Activated CD4-positive, alpha-beta T cell treated with anti-CD3 and anti-CD28 coated beads for 36 hours (primary cell): ENCODE measurements at regions not wholly inside any gene's neighbourhood (a gene's known extent, or its start where the extent isn't known, plus 50 kb on each side); places are given as distances from the start of the nearest gene placed in this dataset.

Source experiments
- ATAC-seq: fragments of 200-7000 bp; cut with Tn5 transposase; one replicate; pipeline ENCODE4 v1.10.0; 2021; ENCODE audit warnings: mild to moderate bottlenecking, moderate library complexity
- CTCF ChIA-PET: fragments of 350-600 bp; sonication (Branson Sonifier 250); formaldehyde crosslinking; loops from one replicate; lab custom pipeline; 2021; ENCODE audit warnings: antibody characterized with exemption; lab: Charles Lee
- POLR2A ChIA-PET: fragments of 350-600 bp; sonication (Branson Sonifier 250); formaldehyde crosslinking; loops from one replicate; lab custom pipeline; 2021; ENCODE audit warnings: antibody characterized with exemption, inconsistent platforms; lab: Charles Lee
- DNase-seq: peaks from one replicate; pipeline ENCODE4 v3.0.0-alpha.2; 2020
- H3K27ac Mint-ChIP-seq: one replicate; pipeline ENCODE4 v1.8.0; 2021; ENCODE audit warnings: mixed read lengths
- H3K27me3 Mint-ChIP-seq: one replicate; pipeline ENCODE4 v1.8.0; 2021; ENCODE audit warnings: mixed read lengths
- H3K36me3 Mint-ChIP-seq: one replicate; pipeline ENCODE4 v1.8.0; 2021; ENCODE audit warnings: low read depth, mixed read lengths
- H3K4me1 Mint-ChIP-seq: one replicate; pipeline ENCODE4 v1.8.0; 2021; ENCODE audit warnings: mixed read lengths
- H3K4me3 Mint-ChIP-seq: one replicate; pipeline ENCODE4 v1.8.0; 2021; ENCODE audit warnings: mild to moderate bottlenecking, moderate library complexity, mixed read lengths
- H3K9me3 Mint-ChIP-seq: one replicate; pipeline ENCODE4 v1.8.0; 2021; ENCODE audit warnings: low read depth, mixed read lengths
- intact Hi-C, 2 experiments: fragments of 100-400 bp; cut with DNase I in 1 of 2; cut with micrococcal nuclease in 1 of 2; formaldehyde crosslinking; loops; one replicate each; pipeline versions ENCODE4 v1.14.2 to v1.15.1; 2022 to 2024; cut with DNase I, micrococcal nuclease

GRCh38 chr3:181660337-181660736, 51.4 kb upstream of the SOX2 start:
- ATAC-seq: no peak
- CTCF ChIA-PET: no interaction called here
- Mint-ChIP-seq H3K4me1 (no peaks in the 10 kb centered on the region), H3K36me3 (no peaks in the 10 kb centered on the region), H3K27ac (no peak overlapping the region), H3K27me3 (peaks cover 2% of the 10 kb centered on the region), H3K4me3 (no peak overlapping the region), H3K9me3 (no peaks in the 10 kb centered on the region)
- POLR2A ChIA-PET: no interaction called here
- intact Hi-C loops: no loop called here
- no peak for DNase-seq

GRCh38 chr3:181637456-181637855, 74.3 kb upstream of the SOX2 start:
- no peak overlapping the region for H3K27ac Mint-ChIP-seq
- POLR2A ChIA-PET: no interaction called here

GRCh38 chr3:181637056-181637455, 74.7 kb upstream of the SOX2 start:
- ATAC-seq (no peak), DNase-seq (no peak)
- intact Hi-C loops: no loop called here
- Mint-ChIP-seq H3K9me3 (no peaks in the 10 kb centered on the region), H3K36me3 (no peaks in the 10 kb centered on the region), H3K27me3 (peaks cover 3% of the 10 kb centered on the region), H3K4me1 (no peaks in the 10 kb centered on the region), H3K4me3 (no peak overlapping the region), H3K27ac (no peak overlapping the region)
- POLR2A ChIA-PET: no interaction called here
- CTCF ChIA-PET: no interaction called here

More at GRCh38 chr3:181637456-181637855, 74.3 kb upstream of the SOX2 start:
- Mint-ChIP-seq H3K36me3 (no peaks in the 10 kb centered on the region), H3K4me1 (no peaks in the 10 kb centered on the region), H3K9me3 (no peaks in the 10 kb centered on the region), H3K4me3 (no peak overlapping the region), H3K27me3 (peaks cover 3% of the 10 kb centered on the region)
- CTCF ChIA-PET: no interaction called here
- intact Hi-C loops: no loop called here
- no peak for DNase-seq
- no peak for ATAC-seq

GRCh38 chr3:181635141-181635540, 76.6 kb upstream of the SOX2 start:
- POLR2A ChIA-PET: no interaction called here
- H3K27me3 Mint-ChIP-seq: no peaks in the 10 kb centered on the region

GRCh38 chr3:181633556-181633955, 78.2 kb upstream of the SOX2 start:
- Mint-ChIP-seq H3K27ac (no peak overlapping the region), H3K27me3 (no peaks in the 10 kb centered on the region), H3K36me3 (no peaks in the 10 kb centered on the region), H3K9me3 (no peaks in the 10 kb centered on the region), H3K4me3 (no peak overlapping the region), H3K4me1 (no peaks in the 10 kb centered on the region)
- intact Hi-C loops: no loop called here
- ChIA-PET POLR2A (no interaction called here), CTCF (no interaction called here)
- DNase-seq: no peak
- no peak for ATAC-seq

More at GRCh38 chr3:181635141-181635540, 76.6 kb upstream of the SOX2 start:
- intact Hi-C loops: no loop called here
- H3K27ac Mint-ChIP-seq: no peak overlapping the region
- H3K4me3 Mint-ChIP-seq: no peak overlapping the region
- no peaks in the 10 kb centered on the region for H3K36me3 Mint-ChIP-seq
- CTCF ChIA-PET: no interaction called here
- DNase-seq: no peak
- no peaks in the 10 kb centered on the region for H3K4me1 Mint-ChIP-seq
- no peak for ATAC-seq
- no peaks in the 10 kb centered on the region for H3K9me3 Mint-ChIP-seq

- POLR2A ChIA-PET: no interaction called here
- no peak for DNase-seq
- intact Hi-C loops: no loop called here
- H3K27me3 Mint-ChIP-seq: peaks cover 2% of the 10 kb centered on the region
- no peak for ATAC-seq
- H3K4me3 Mint-ChIP-seq: no peak overlapping the region
- no peak overlapping the region for H3K27ac Mint-ChIP-seq
- CTCF ChIA-PET: no interaction called here
- no peaks in the 10 kb centered on the region for H3K36me3 Mint-ChIP-seq
- no peaks in the 10 kb centered on the region for H3K9me3 Mint-ChIP-seq
- no peaks in the 10 kb centered on the region for H3K4me1 Mint-ChIP-seq
These were observed 79.8 kb upstream of the SOX2 start for GRCh38 chr3:181631901-181632300.

GRCh38 chr3:181630853-181631252, 80.9 kb upstream of the SOX2 start:
- Mint-ChIP-seq H3K4me3 (no peak overlapping the region), H3K36me3 (no peaks in the 10 kb centered on the region), H3K27ac (no peak overlapping the region), H3K4me1 (no peaks in the 10 kb centered on the region), H3K27me3 (peaks cover 2% of the 10 kb centered on the region), H3K9me3 (no peaks in the 10 kb centered on the region)
- CTCF ChIA-PET: no interaction called here
- POLR2A ChIA-PET: no interaction called here
- intact Hi-C loops: no loop called here
- no peak for ATAC-seq
- DNase-seq: no peak

GRCh38 chr3:181629711-181630110, 82.0 kb upstream of the SOX2 start:
- Mint-ChIP-seq H3K4me1 (no peaks in the 10 kb centered on the region), H3K27ac (no peak overlapping the region), H3K9me3 (no peaks in the 10 kb centered on the region), H3K36me3 (no peaks in the 10 kb centered on the region), H3K4me3 (no peak overlapping the region), H3K27me3 (peaks cover 2% of the 10 kb centered on the region)
- ChIA-PET POLR2A (no interaction called here), CTCF (no interaction called here)
- DNase-seq: no peak
- intact Hi-C loops: no loop called here
- no peak for ATAC-seq

- H3K36me3 Mint-ChIP-seq: no peaks in the 10 kb centered on the region
- ATAC-seq (no peak), DNase-seq (no peak)
- intact Hi-C loops: no loop called here
- H3K9me3 Mint-ChIP-seq: no peaks in the 10 kb centered on the region
- peaks cover 2% of the 10 kb centered on the region for H3K27me3 Mint-ChIP-seq
- no peak overlapping the region for H3K27ac Mint-ChIP-seq
- no peak overlapping the region for H3K4me3 Mint-ChIP-seq
- ChIA-PET CTCF (no interaction called here), POLR2A (no interaction called here)
- no peaks in the 10 kb centered on the region for H3K4me1 Mint-ChIP-seq
These were observed 82.7 kb upstream of the SOX2 start for GRCh38 chr3:181629029-181629428.

- Mint-ChIP-seq H3K27me3 (peaks cover 2% of the 10 kb centered on the region), H3K4me1 (no peaks in the 10 kb centered on the region), H3K9me3 (no peaks in the 10 kb centered on the region), H3K36me3 (no peaks in the 10 kb centered on the region), H3K27ac (no peak overlapping the region), H3K4me3 (no peak overlapping the region)
- ATAC-seq (no peak), DNase-seq (no peak)
- ChIA-PET POLR2A (no interaction called here), CTCF (no interaction called here)
- intact Hi-C loops: no loop called here
These were observed 83.3 kb upstream of the SOX2 start for GRCh38 chr3:181628384-181628783.

GRCh38 chr3:181626036-181626435, 85.7 kb upstream of the SOX2 start:
- ChIA-PET POLR2A (no interaction called here), CTCF (no interaction called here)
- no peak overlapping the region for H3K4me3 Mint-ChIP-seq
- ATAC-seq (no peak), DNase-seq (no peak)
- H3K27me3 Mint-ChIP-seq: peaks cover 5% of the 10 kb centered on the region
- H3K9me3 Mint-ChIP-seq: no peaks in the 10 kb centered on the region
- no peaks in the 10 kb centered on the region for H3K36me3 Mint-ChIP-seq
- H3K27ac Mint-ChIP-seq: no peak overlapping the region
- intact Hi-C loops: no loop called here
- no peaks in the 10 kb centered on the region for H3K4me1 Mint-ChIP-seq

- no peak for DNase-seq
- H3K4me1 Mint-ChIP-seq: no peaks in the 10 kb centered on the region
- POLR2A ChIA-PET: no interaction called here
- H3K27me3 Mint-ChIP-seq: peaks cover 5% of the 10 kb centered on the region
- intact Hi-C loops: no loop called here
- no peaks in the 10 kb centered on the region for H3K9me3 Mint-ChIP-seq
- ATAC-seq: no peak
- CTCF ChIA-PET: no interaction called here
- H3K4me3 Mint-ChIP-seq: no peak overlapping the region
- H3K36me3 Mint-ChIP-seq: no peaks in the 10 kb centered on the region
- H3K27ac Mint-ChIP-seq: no peak overlapping the region
These were observed 87.6 kb upstream of the SOX2 start for GRCh38 chr3:181623924-181624694.
